ENCODE measurements at regions not wholly inside any gene's neighbourhood (a gene's known extent, or its start where the extent isn't known, plus 50 kb on each side); places are given as distances from the start of the nearest gene placed in this dataset.

GRCh38 chr16:76214856-76215255 is 62.3 kb upstream of the CNTNAP4 start:
- Histone ChIP-seq H3K9me3 (peaks cover 0 to 9% (median 0%) of the 10 kb centered on the region in 3 donors), H3K36me3 (no peaks in the 10 kb centered on the region), H3K27ac (no peak overlapping the region), H3K4me1 (no peaks in the 10 kb centered on the region), H3K4me3 (no peak overlapping the region), H3K27me3 (no peaks in the 10 kb centered on the region)
- TF ChIP-seq POLR2AphosphoS5 (IDR thresholded peaks at IDR 0.05): no peak
- ATAC-seq: no peak
- 40 to 90% methylated on average over 1 of the region's 1 CpG for WGBS, 2 donors (ENCODE audit: low coverage in 1 of 2)

DNA sequence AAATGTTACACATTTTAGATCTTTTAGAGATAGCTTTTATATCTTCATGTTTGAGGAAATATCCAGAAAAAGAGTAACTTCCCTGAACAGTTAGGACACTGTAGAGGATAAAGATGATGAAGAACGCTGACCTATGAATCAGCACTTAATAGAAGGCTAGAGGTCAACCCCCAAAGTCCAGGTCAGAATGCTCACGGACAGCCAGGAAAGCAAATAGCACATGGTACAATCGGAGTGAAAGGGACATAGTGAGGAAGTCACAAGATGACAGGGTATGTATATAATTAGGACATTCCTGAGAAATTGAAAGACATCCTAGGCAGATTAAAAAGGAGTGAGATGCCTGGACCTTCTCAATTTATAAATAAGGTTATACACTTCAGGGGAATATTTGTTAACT is 55.1 kb upstream of the CNTNAP4 start:
- Histone ChIP-seq H3K27ac (no peak overlapping the region), H3K4me1 (no peaks in the 10 kb centered on the region), H3K4me3 (no peak overlapping the region), H3K36me3 (no peaks in the 10 kb centered on the region), H3K27me3 (no peaks in the 10 kb centered on the region), H3K9me3 (no peaks in the 10 kb centered on the region)
- TF ChIP-seq, protein P1, sequence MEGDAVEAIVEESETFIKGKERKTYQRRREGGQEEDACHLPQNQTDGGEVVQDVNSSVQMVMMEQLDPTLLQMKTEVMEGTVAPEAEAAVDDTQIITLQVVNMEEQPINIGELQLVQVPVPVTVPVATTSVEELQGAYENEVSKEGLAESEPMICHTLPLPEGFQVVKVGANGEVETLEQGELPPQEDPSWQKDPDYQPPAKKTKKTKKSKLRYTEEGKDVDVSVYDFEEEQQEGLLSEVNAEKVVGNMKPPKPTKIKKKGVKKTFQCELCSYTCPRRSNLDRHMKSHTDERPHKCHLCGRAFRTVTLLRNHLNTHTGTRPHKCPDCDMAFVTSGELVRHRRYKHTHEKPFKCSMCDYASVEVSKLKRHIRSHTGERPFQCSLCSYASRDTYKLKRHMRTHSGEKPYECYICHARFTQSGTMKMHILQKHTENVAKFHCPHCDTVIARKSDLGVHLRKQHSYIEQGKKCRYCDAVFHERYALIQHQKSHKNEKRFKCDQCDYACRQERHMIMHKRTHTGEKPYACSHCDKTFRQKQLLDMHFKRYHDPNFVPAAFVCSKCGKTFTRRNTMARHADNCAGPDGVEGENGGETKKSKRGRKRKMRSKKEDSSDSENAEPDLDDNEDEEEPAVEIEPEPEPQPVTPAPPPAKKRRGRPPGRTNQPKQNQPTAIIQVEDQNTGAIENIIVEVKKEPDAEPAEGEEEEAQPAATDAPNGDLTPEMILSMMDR (IDR thresholded peaks at IDR 0.05): no peak
- TF ChIP-seq POLR2AphosphoS5 (IDR thresholded peaks at IDR 0.05): no peak
- TF ChIP-seq EP300 (IDR thresholded peaks at IDR 0.05): no peak
- TF ChIP-seq POLR2A (IDR thresholded peaks at IDR 0.05): no peak
- 19 to 25% methylated on average over 3 of the region's 3 CpGs for WGBS, 2 donors (ENCODE audit: low coverage in 1 of 2)
- no peak for ATAC-seq

DNA sequence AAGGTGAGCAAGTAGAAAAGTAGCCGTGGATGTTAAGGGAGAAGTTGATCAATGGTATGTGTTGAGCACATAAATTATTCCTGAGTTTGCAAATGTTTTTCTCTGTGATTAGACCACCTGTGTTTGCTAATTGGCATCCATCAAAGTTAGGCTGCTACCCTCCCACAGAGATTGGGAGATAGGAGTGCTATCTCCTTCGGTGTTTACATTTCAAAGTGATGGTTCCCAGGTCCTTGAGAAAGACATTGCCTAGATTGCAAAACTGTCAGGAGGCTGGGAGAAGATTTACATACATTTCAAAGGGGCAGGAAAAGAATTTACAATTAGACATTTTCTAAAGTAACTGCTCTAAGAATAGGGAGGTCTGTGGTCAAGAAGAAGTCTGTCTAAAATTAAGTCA is 54.3 kb upstream of the CNTNAP4 start:
- H3K27me3 ChIP-seq: no peaks in the 10 kb centered on the region
- WGBS, 2 donors (ENCODE audit: low coverage in 1 of 2): 36 to 44% methylated on average over 1 to 2 of the region's 2 CpGs
- no peak for TF ChIP-seq POLR2A (IDR thresholded peaks at IDR 0.05)
- no peak for TF ChIP-seq EP300 (IDR thresholded peaks at IDR 0.05)
- TF ChIP-seq, protein P1 (IDR thresholded peaks at IDR 0.05): no peak
- TF ChIP-seq POLR2AphosphoS5 (IDR thresholded peaks at IDR 0.05): no peak
- no peak overlapping the region for H3K27ac ChIP-seq
- no peak for ATAC-seq
- no peak overlapping the region for H3K4me3 ChIP-seq
- H3K9me3 ChIP-seq: no peaks in the 10 kb centered on the region
- no peaks in the 10 kb centered on the region for H3K36me3 ChIP-seq
- no peaks in the 10 kb centered on the region for H3K4me1 ChIP-seq

DNA sequence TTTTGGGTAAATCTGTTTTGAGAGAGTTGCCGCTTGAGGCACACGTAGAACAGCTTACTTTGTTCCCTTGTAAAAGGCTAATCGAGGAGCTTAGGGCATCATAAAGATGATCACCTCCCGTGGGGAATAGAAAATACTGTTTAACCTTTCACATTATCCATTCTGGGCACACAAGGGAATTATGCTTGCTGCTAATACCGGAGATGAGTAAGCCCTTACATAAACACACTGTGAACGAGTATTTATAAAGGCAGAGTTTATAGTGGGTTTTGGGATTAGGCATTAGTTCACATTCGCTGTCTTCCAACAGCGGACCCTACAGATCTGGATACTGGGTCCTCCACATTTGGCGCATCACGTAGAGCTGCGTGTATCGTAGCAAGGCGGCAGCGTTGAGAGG is 51.2 kb upstream of the CNTNAP4 start:
- TF ChIP-seq POLR2A (IDR thresholded peaks at IDR 0.05): no peak
- no peak for ATAC-seq
- no peak overlapping the region for H3K4me3 ChIP-seq
- no peaks in the 10 kb centered on the region for H3K36me3 ChIP-seq
- H3K27ac ChIP-seq: no peak overlapping the region
- H3K4me1 ChIP-seq: no peaks in the 10 kb centered on the region
- WGBS, 2 donors (ENCODE audit: low coverage in 1 of 2): 62 to 70% methylated on average over 14 of the region's 14 CpGs
- no peaks in the 10 kb centered on the region for H3K27me3 ChIP-seq
- no peaks in the 10 kb centered on the region for H3K9me3 ChIP-seq

DNA sequence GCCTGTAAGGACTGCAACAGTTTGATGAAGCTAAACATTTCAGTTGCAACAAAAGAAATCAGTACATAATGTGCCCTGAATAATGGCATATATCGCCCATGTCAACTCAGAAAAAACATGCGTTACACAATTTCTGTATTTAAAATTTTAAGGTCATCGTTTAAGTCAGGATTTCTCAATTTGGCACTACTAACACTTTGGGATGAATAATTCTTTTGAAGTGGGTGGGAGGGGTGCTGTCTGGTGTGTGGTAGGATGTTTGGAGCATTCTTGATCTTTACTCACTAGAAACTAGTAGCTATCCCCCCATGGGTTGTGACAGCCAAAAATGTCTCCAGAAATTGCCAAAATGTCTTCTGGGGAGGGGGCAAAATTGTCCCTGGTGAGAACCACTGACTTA is 50.7 kb upstream of the CNTNAP4 start:
- Histone ChIP-seq H3K4me3 (no peak overlapping the region), H3K36me3 (no peaks in the 10 kb centered on the region), H3K27me3 (no peaks in the 10 kb centered on the region), H3K4me1 (no peaks in the 10 kb centered on the region), H3K27ac (no peak overlapping the region), H3K9me3 (no peaks in the 10 kb centered on the region)
- TF ChIP-seq, protein P1 (IDR thresholded peaks at IDR 0.05): no peak
- no peak for TF ChIP-seq POLR2AphosphoS5 (IDR thresholded peaks at IDR 0.05)
- 71 to 81% methylated on average over 3 of the region's 3 CpGs for WGBS, 2 donors (ENCODE audit: low coverage in 1 of 2)
- ATAC-seq: no peak

Small RNAs in the stretch of these regions (small RNA-seq; reads per million reads assigned to genes)
- 0 reads per million in 4 donors for gene RNA5SP430
